Osteocyte (in vitro differentiated cells): ENCODE measurements at regions not wholly inside any gene's neighbourhood (a gene's known extent, or its start where the extent isn't known, plus 50 kb on each side); places are given as distances from the start of the nearest gene placed in this dataset.

Experiments used
- DNase-seq: peaks from one replicate; pipeline ENCODE4 v3.0.0; 2021; ENCODE audit warnings: mixed read lengths; ENCODE audit not compliant: unreplicated experiment; ENCODE audit errors: extremely low spot score
- H3K27ac Mint-ChIP-seq: one replicate; pipeline ENCODE4 v1.8.0; 2021; ENCODE audit warnings: mild to moderate bottlenecking, mixed read lengths; ENCODE audit not compliant: unreplicated experiment
- H3K27me3 Mint-ChIP-seq: one replicate; pipeline ENCODE4 v1.8.0; 2021; ENCODE audit warnings: mixed read lengths; ENCODE audit not compliant: unreplicated experiment
- H3K36me3 Mint-ChIP-seq: one replicate; pipeline ENCODE4 v1.8.0; 2021; ENCODE audit warnings: mixed read lengths; ENCODE audit not compliant: unreplicated experiment
- H3K4me1 Mint-ChIP-seq: one replicate; pipeline ENCODE4 v1.8.0; 2021; ENCODE audit warnings: mixed read lengths; ENCODE audit not compliant: unreplicated experiment
- H3K4me3 Mint-ChIP-seq: one replicate; pipeline ENCODE4 v1.8.0; 2021; ENCODE audit warnings: mild to moderate bottlenecking, moderate library complexity, mixed read lengths; ENCODE audit not compliant: unreplicated experiment
- H3K9me3 Mint-ChIP-seq: one replicate; pipeline ENCODE4 v1.8.0; 2021; ENCODE audit warnings: mixed read lengths; ENCODE audit not compliant: unreplicated experiment
- TF ChIP-seq, protein P1 (sequence below): fragments of 200-600 bp; sonication (generic); IDR thresholded peaks from 2 replicates; pipeline ENCODE4 v1.5.0; 2021; ENCODE audit warnings: antibody characterized with exemption, mild to moderate bottlenecking, moderate library complexity

GRCh38 chr1:54497338-54497737, 50.7 kb upstream of the ACOT11 start:
- Mint-ChIP-seq H3K9me3 (no peaks in the 10 kb centered on the region), H3K27me3 (peaks cover 43% of the 10 kb centered on the region), H3K27ac (no peak overlapping the region), H3K36me3 (no peaks in the 10 kb centered on the region), H3K4me3 (no peak overlapping the region), H3K4me1 (peaks cover 9% of the 10 kb centered on the region)
- no peak for DNase-seq
- TF ChIP-seq, protein P1, sequence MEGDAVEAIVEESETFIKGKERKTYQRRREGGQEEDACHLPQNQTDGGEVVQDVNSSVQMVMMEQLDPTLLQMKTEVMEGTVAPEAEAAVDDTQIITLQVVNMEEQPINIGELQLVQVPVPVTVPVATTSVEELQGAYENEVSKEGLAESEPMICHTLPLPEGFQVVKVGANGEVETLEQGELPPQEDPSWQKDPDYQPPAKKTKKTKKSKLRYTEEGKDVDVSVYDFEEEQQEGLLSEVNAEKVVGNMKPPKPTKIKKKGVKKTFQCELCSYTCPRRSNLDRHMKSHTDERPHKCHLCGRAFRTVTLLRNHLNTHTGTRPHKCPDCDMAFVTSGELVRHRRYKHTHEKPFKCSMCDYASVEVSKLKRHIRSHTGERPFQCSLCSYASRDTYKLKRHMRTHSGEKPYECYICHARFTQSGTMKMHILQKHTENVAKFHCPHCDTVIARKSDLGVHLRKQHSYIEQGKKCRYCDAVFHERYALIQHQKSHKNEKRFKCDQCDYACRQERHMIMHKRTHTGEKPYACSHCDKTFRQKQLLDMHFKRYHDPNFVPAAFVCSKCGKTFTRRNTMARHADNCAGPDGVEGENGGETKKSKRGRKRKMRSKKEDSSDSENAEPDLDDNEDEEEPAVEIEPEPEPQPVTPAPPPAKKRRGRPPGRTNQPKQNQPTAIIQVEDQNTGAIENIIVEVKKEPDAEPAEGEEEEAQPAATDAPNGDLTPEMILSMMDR = no peak

DNA sequence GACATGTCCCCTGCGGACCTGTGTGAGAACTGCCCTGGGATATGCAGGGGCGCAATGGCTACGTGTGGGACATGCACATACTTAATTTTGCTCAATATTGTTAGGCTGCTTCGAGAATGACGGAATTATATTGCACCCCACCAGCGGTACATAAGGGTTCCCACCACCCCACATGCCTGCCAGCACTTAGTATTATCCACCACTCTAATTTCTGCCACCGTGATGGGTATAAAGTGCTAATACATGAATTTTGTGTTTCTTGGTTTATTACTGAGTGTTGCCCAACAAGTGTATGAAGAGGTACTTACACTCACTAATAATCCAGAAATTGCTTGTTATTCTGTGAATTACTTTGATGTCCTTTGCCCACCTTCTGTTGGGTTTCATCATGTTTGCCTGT, 52.1 kb upstream of the ACOT11 start:
- H3K27me3 Mint-ChIP-seq = peaks cover 35% of the 10 kb centered on the region
- H3K9me3 Mint-ChIP-seq = no peaks in the 10 kb centered on the region
- H3K27ac Mint-ChIP-seq = no peak overlapping the region
- H3K4me1 Mint-ChIP-seq = peaks cover 10% of the 10 kb centered on the region
- no peak overlapping the region for H3K4me3 Mint-ChIP-seq
- TF ChIP-seq, protein P1 = no peak
- no peaks in the 10 kb centered on the region for H3K36me3 Mint-ChIP-seq
- no peak for DNase-seq

GRCh38 chr1:54493608-54494007, 54.4 kb upstream of the ACOT11 start:
- TF ChIP-seq, protein P1 = no peak
- Mint-ChIP-seq H3K27me3 (peaks cover 29% of the 10 kb centered on the region), H3K9me3 (no peaks in the 10 kb centered on the region), H3K27ac (no peak overlapping the region), H3K4me1 (peaks cover 14% of the 10 kb centered on the region), H3K4me3 (no peak overlapping the region), H3K36me3 (no peaks in the 10 kb centered on the region)
- no peak for DNase-seq

- H3K9me3 Mint-ChIP-seq = no peaks in the 10 kb centered on the region
- peaks cover 11% of the 10 kb centered on the region for H3K27me3 Mint-ChIP-seq
- no peak for DNase-seq
- H3K4me3 Mint-ChIP-seq = no peak overlapping the region
- no peak overlapping the region for H3K27ac Mint-ChIP-seq
- H3K36me3 Mint-ChIP-seq = no peaks in the 10 kb centered on the region
- TF ChIP-seq, protein P1 = no peak
- peaks cover 27% of the 10 kb centered on the region for H3K4me1 Mint-ChIP-seq
Observed at GRCh38 chr1:54490361-54491248, 57.4 kb upstream of the ACOT11 start.

DNA sequence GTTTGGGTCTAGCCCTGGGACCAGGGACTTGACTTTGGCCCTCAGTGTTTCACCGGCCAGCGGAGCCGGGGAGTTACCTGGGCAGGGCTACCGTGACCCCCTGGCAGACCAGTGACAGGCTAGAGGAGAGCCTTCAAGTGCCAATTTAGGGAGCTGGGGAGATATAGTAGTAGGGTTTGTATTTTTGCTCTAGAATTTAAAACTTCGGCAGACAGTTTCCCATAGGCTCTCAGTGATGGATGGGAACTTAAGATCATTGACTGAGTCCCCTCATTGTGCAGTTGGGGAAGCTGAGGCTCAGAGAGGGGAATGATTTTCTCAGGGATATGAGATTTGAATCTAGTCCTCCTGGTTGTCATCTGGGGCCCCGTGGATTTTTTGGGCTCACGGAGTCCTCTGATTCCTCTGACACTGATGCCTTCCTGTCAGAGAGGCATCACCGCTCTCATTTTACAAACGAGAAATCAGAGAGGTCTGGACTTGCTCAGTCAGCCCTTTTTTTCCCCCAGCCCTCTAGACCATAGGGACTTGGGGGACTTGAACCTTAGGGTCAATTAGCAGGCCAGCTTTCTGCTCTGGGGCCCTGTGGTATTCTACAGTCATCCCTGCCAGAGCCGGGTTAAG, 58.3 kb upstream of the ACOT11 start:
- peak overlapping the region; percentile 87 for H3K4me3 Mint-ChIP-seq
- H3K27ac Mint-ChIP-seq = peak overlapping the region; percentile 80
- DNase-seq = no peak
- H3K27me3 Mint-ChIP-seq = peaks cover 10% of the 10 kb centered on the region
- peaks cover 27% of the 10 kb centered on the region for H3K4me1 Mint-ChIP-seq
- TF ChIP-seq, protein P1 = no peak
- H3K9me3 Mint-ChIP-seq = no peaks in the 10 kb centered on the region
- no peaks in the 10 kb centered on the region for H3K36me3 Mint-ChIP-seq
